ENCODE measurements at regions not wholly inside any gene's neighbourhood (a gene's known extent, or its start where the extent isn't known, plus 50 kb on each side); places are given as distances from the start of the nearest gene placed in this dataset.

- WGBS: 44% methylated on average over 1 of the region's 1 CpG
- Histone ChIP-seq H2BK15ac (ENCODE audit: low read depth, poor library complexity, severe bottlenecking) (no peak overlapping the region), H2BK12ac (ENCODE audit: low read length in 2 of 2) (no peak overlapping the region), H3K4ac (ENCODE audit: low read depth in 1 of 2, low read length in 2 of 2) (no peak overlapping the region), H3K23ac (ENCODE audit: low read length in 2 of 2) (no peak overlapping the region), H3K14ac (ENCODE audit: low read length in 2 of 2) (no peak overlapping the region), H3K4me1 (ENCODE audit: control insufficient read depth, insufficient read depth, low read depth, low read length) (no peaks in the 10 kb centered on the region), H2AK5ac (ENCODE audit: low read length, severe bottlenecking) (no peak overlapping the region), H4K91ac (ENCODE audit: low read length) (no peak overlapping the region), H2AFZ (ENCODE audit: low read depth, low read length) (no peak overlapping the region), H2BK120ac (ENCODE audit: low read depth, low read length) (no peak overlapping the region), H3K36me3 (ENCODE audit: control insufficient read depth in 1 of 2, insufficient read depth in 2 of 2, low read depth in 1 of 2, low read length in 2 of 2) (no peaks in the 10 kb centered on the region), H3K9ac (ENCODE audit: low read length) (no peak overlapping the region), H3K79me1 (replicated peaks; ENCODE audit: low read length, poor library complexity, severe bottlenecking) (no peaks in the 10 kb centered on the region), H3K27ac (ENCODE audit: low read length, poor library complexity, severe bottlenecking) (no peak overlapping the region), H3K18ac (ENCODE audit: low read depth in 1 of 2, low read length in 2 of 2) (no peak overlapping the region), H3K4me2 (ENCODE audit: low read length, poor library complexity, severe bottlenecking) (no peak overlapping the region), H2BK5ac (ENCODE audit: low read depth, low read length, poor library complexity, severe bottlenecking) (no peak overlapping the region), H3K9me3 (ENCODE audit: control insufficient read depth, low read length) (no peaks in the 10 kb centered on the region), H3K4me3 (ENCODE audit: insufficient read depth in 1 of 2, low read depth in 1 of 2, low read length in 2 of 2) (no peak overlapping the region), H3K27me3 (ENCODE audit: control insufficient read depth in 1 of 2, insufficient read depth in 1 of 2, low read length in 2 of 2) (no peaks in the 10 kb centered on the region), H4K8ac (ENCODE audit: low read length) (no peak overlapping the region)
- no peak for DNase-seq
Observed at GRCh38 chr11:42713753-42714152, 598.0 kb upstream of the API5 start.

GRCh38 chr11:42720716-42721563 is 590.9 kb upstream of the API5 start:
- Histone ChIP-seq H4K8ac (ENCODE audit: low read length) (no peak overlapping the region), H3K27me3 (ENCODE audit: control insufficient read depth in 1 of 2, insufficient read depth in 1 of 2, low read length in 2 of 2) (no peaks in the 10 kb centered on the region), H2BK120ac (ENCODE audit: low read depth, low read length) (no peak overlapping the region), H3K18ac (ENCODE audit: low read depth in 1 of 2, low read length in 2 of 2) (no peak overlapping the region), H2BK5ac (ENCODE audit: low read depth, low read length, poor library complexity, severe bottlenecking) (no peak overlapping the region), H4K91ac (ENCODE audit: low read length) (no peak overlapping the region), H3K4me1 (ENCODE audit: control insufficient read depth, insufficient read depth, low read depth, low read length) (no peaks in the 10 kb centered on the region), H3K4me3 (ENCODE audit: insufficient read depth in 1 of 2, low read depth in 1 of 2, low read length in 2 of 2) (no peak overlapping the region), H3K4ac (ENCODE audit: low read depth in 1 of 2, low read length in 2 of 2) (no peak overlapping the region), H2BK15ac (ENCODE audit: low read depth, poor library complexity, severe bottlenecking) (no peak overlapping the region), H3K79me1 (replicated peaks; ENCODE audit: low read length, poor library complexity, severe bottlenecking) (no peaks in the 10 kb centered on the region), H3K9ac (ENCODE audit: low read length) (no peak overlapping the region), H2AK5ac (ENCODE audit: low read length, severe bottlenecking) (no peak overlapping the region), H3K14ac (ENCODE audit: low read length in 2 of 2) (no peak overlapping the region), H3K36me3 (ENCODE audit: control insufficient read depth in 1 of 2, insufficient read depth in 2 of 2, low read depth in 1 of 2, low read length in 2 of 2) (no peaks in the 10 kb centered on the region), H3K9me3 (ENCODE audit: control insufficient read depth, low read length) (no peaks in the 10 kb centered on the region), H2BK12ac (ENCODE audit: low read length in 2 of 2) (no peak overlapping the region), H3K4me2 (ENCODE audit: low read length, poor library complexity, severe bottlenecking) (no peak overlapping the region), H2AFZ (ENCODE audit: low read depth, low read length) (no peak overlapping the region), H3K23ac (ENCODE audit: low read length in 2 of 2) (no peak overlapping the region), H3K27ac (ENCODE audit: low read length, poor library complexity, severe bottlenecking) (no peak overlapping the region)
- 72% methylated on average over 3 of the region's 3 CpGs for WGBS
- DNase-seq: no peak

GRCh38 chr11:42727879-42728278 is 583.9 kb upstream of the API5 start:
- no peaks in the 10 kb centered on the region for H3K27me3 ChIP-seq (ENCODE audit: control insufficient read depth in 1 of 2, insufficient read depth in 1 of 2, low read length in 2 of 2)
- no peak overlapping the region for H3K14ac ChIP-seq (ENCODE audit: low read length in 2 of 2)
- H2BK15ac ChIP-seq (ENCODE audit: low read depth, poor library complexity, severe bottlenecking): no peak overlapping the region
- no peak overlapping the region for H2AFZ ChIP-seq (ENCODE audit: low read depth, low read length)
- H3K79me1 ChIP-seq (replicated peaks; ENCODE audit: low read length, poor library complexity, severe bottlenecking): no peaks in the 10 kb centered on the region
- H3K4me2 ChIP-seq (ENCODE audit: low read length, poor library complexity, severe bottlenecking): no peak overlapping the region
- H3K18ac ChIP-seq (ENCODE audit: low read depth in 1 of 2, low read length in 2 of 2): no peak overlapping the region
- no peak overlapping the region for H3K4ac ChIP-seq (ENCODE audit: low read depth in 1 of 2, low read length in 2 of 2)
- no peaks in the 10 kb centered on the region for H3K9me3 ChIP-seq (ENCODE audit: control insufficient read depth, low read length)
- no peak for DNase-seq
- H3K4me1 ChIP-seq (ENCODE audit: control insufficient read depth, insufficient read depth, low read depth, low read length): no peaks in the 10 kb centered on the region
- no peak overlapping the region for H4K91ac ChIP-seq (ENCODE audit: low read length)
- no peak overlapping the region for H2BK12ac ChIP-seq (ENCODE audit: low read length in 2 of 2)
- no peak overlapping the region for H3K27ac ChIP-seq (ENCODE audit: low read length, poor library complexity, severe bottlenecking)
- H4K8ac ChIP-seq (ENCODE audit: low read length): no peak overlapping the region
- no peaks in the 10 kb centered on the region for H3K36me3 ChIP-seq (ENCODE audit: control insufficient read depth in 1 of 2, insufficient read depth in 2 of 2, low read depth in 1 of 2, low read length in 2 of 2)
- no peak overlapping the region for H2BK120ac ChIP-seq (ENCODE audit: low read depth, low read length)
- 20% methylated on average over 1 of the region's 1 CpG for WGBS
- H3K4me3 ChIP-seq (ENCODE audit: insufficient read depth in 1 of 2, low read depth in 1 of 2, low read length in 2 of 2): no peak overlapping the region
- H2AK5ac ChIP-seq (ENCODE audit: low read length, severe bottlenecking): no peak overlapping the region
- no peak overlapping the region for H3K23ac ChIP-seq (ENCODE audit: low read length in 2 of 2)
- no peak overlapping the region for H3K9ac ChIP-seq (ENCODE audit: low read length)
- H2BK5ac ChIP-seq (ENCODE audit: low read depth, low read length, poor library complexity, severe bottlenecking): no peak overlapping the region

GRCh38 chr11:42762348-42762747 is 549.4 kb upstream of the API5 start:
- no peak overlapping the region for H3K9ac ChIP-seq (ENCODE audit: low read length)
- H3K27me3 ChIP-seq (ENCODE audit: control insufficient read depth in 1 of 2, insufficient read depth in 1 of 2, low read length in 2 of 2): no peaks in the 10 kb centered on the region
- no peak overlapping the region for H3K18ac ChIP-seq (ENCODE audit: low read depth in 1 of 2, low read length in 2 of 2)
- H3K27ac ChIP-seq (ENCODE audit: low read length, poor library complexity, severe bottlenecking): no peak overlapping the region
- H3K4me3 ChIP-seq (ENCODE audit: insufficient read depth in 1 of 2, low read depth in 1 of 2, low read length in 2 of 2): no peak overlapping the region
- no peak overlapping the region for H3K4me2 ChIP-seq (ENCODE audit: low read length, poor library complexity, severe bottlenecking)
- H3K4ac ChIP-seq (ENCODE audit: low read depth in 1 of 2, low read length in 2 of 2): no peak overlapping the region
- DNase-seq: no peak
- no peak overlapping the region for H2BK120ac ChIP-seq (ENCODE audit: low read depth, low read length)
- H2AFZ ChIP-seq (ENCODE audit: low read depth, low read length): no peak overlapping the region
- no peak overlapping the region for H4K91ac ChIP-seq (ENCODE audit: low read length)
- H4K8ac ChIP-seq (ENCODE audit: low read length): no peak overlapping the region
- no peaks in the 10 kb centered on the region for H3K9me3 ChIP-seq (ENCODE audit: control insufficient read depth, low read length)
- no peak overlapping the region for H3K23ac ChIP-seq (ENCODE audit: low read length in 2 of 2)
- no peaks in the 10 kb centered on the region for H3K36me3 ChIP-seq (ENCODE audit: control insufficient read depth in 1 of 2, insufficient read depth in 2 of 2, low read depth in 1 of 2, low read length in 2 of 2)
- H2BK12ac ChIP-seq (ENCODE audit: low read length in 2 of 2): no peak overlapping the region
- no peaks in the 10 kb centered on the region for H3K79me1 ChIP-seq (replicated peaks; ENCODE audit: low read length, poor library complexity, severe bottlenecking)
- H3K14ac ChIP-seq (ENCODE audit: low read length in 2 of 2): no peak overlapping the region
- no peak overlapping the region for H2AK5ac ChIP-seq (ENCODE audit: low read length, severe bottlenecking)
- no peak overlapping the region for H2BK15ac ChIP-seq (ENCODE audit: low read depth, poor library complexity, severe bottlenecking)
- H2BK5ac ChIP-seq (ENCODE audit: low read depth, low read length, poor library complexity, severe bottlenecking): no peak overlapping the region
- WGBS: 35% methylated on average over 1 of the region's 1 CpG
- no peaks in the 10 kb centered on the region for H3K4me1 ChIP-seq (ENCODE audit: control insufficient read depth, insufficient read depth, low read depth, low read length)

Data from mesenchymal stem cell (in vitro differentiated cells and primary cell).